ENCODE measurements at regions not wholly inside any gene's neighbourhood (a gene's known extent, or its start where the extent isn't known, plus 50 kb on each side); places are given as distances from the start of the nearest gene placed in this dataset.

GRCh38 chr13:33694546-33694945 is 123.4 kb upstream of the RFC3 start:
- DNase-seq, result no peak
- no peak overlapping the region for H3K27ac ChIP-seq
- no peaks in the 10 kb centered on the region for H3K27me3 ChIP-seq
- no peak overlapping the region for H3K4me3 ChIP-seq
- H3K4me1 ChIP-seq (ENCODE audit: insufficient read depth), result no peaks in the 10 kb centered on the region
- TF ChIP-seq EP300 (IDR thresholded peaks at IDR 0.05) (no peak), POLR2A (IDR thresholded peaks at IDR 0.05) (no peak), CTCF (IDR thresholded peaks at IDR 0.05) (no peak)
- intact Hi-C loops (cut with DNase I), result no loop called here
- H3K36me3 ChIP-seq, result no peaks in the 10 kb centered on the region
- no peaks in the 10 kb centered on the region for H3K9me3 ChIP-seq

- no peak for DNase-seq
- no peaks in the 10 kb centered on the region for H3K4me1 ChIP-seq (ENCODE audit: insufficient read depth)
- no peak overlapping the region for H3K27ac ChIP-seq
- WGBS, 3 donors, result 72 to 91% (median 86%) methylated on average over 1 of the region's 1 CpG
- no peaks in the 10 kb centered on the region for H3K36me3 ChIP-seq
- H3K9me3 ChIP-seq, result no peaks in the 10 kb centered on the region
- intact Hi-C loops (cut with DNase I), result no loop called here
- TF ChIP-seq EP300 (IDR thresholded peaks at IDR 0.05) (no peak), CTCF (IDR thresholded peaks at IDR 0.05) (no peak), POLR2A (IDR thresholded peaks at IDR 0.05) (no peak)
- no peaks in the 10 kb centered on the region for H3K27me3 ChIP-seq
- H3K4me3 ChIP-seq, result no peak overlapping the region
Measured at GRCh38 chr13:33696530-33696929, 121.4 kb upstream of the RFC3 start.

- DNase-seq, result no peak
- H3K36me3 ChIP-seq, result no peaks in the 10 kb centered on the region
- WGBS, 3 donors, result 95 to 96% (median 96%) methylated on average over 1 of the region's 1 CpG
- no peaks in the 10 kb centered on the region for H3K9me3 ChIP-seq
- H3K4me1 ChIP-seq (ENCODE audit: insufficient read depth), result no peaks in the 10 kb centered on the region
- H3K27ac ChIP-seq, result no peak overlapping the region
- H3K27me3 ChIP-seq, result no peaks in the 10 kb centered on the region
- TF ChIP-seq CTCF (IDR thresholded peaks at IDR 0.05), result no peak
- no peak for TF ChIP-seq EP300 (IDR thresholded peaks at IDR 0.05)
- no peak for TF ChIP-seq POLR2A (IDR thresholded peaks at IDR 0.05)
- H3K4me3 ChIP-seq, result no peak overlapping the region
- intact Hi-C loops (cut with DNase I), result no loop called here
Measured at GRCh38 chr13:33697926-33698325, 120.0 kb upstream of the RFC3 start.

- H3K27ac ChIP-seq, result no peak overlapping the region
- H3K4me3 ChIP-seq, result no peak overlapping the region
- no peaks in the 10 kb centered on the region for H3K27me3 ChIP-seq
- no peaks in the 10 kb centered on the region for H3K9me3 ChIP-seq
- intact Hi-C loops (cut with DNase I), result no loop called here
- no peaks in the 10 kb centered on the region for H3K36me3 ChIP-seq
- no peak for DNase-seq
- TF ChIP-seq CTCF (IDR thresholded peaks at IDR 0.05), result no peak
- WGBS, 3 donors, result 89 to 98% (median 94%) methylated on average over 3 of the region's 3 CpGs
- H3K4me1 ChIP-seq (ENCODE audit: insufficient read depth), result no peaks in the 10 kb centered on the region
Measured at GRCh38 chr13:33707449-33707848, 110.5 kb upstream of the RFC3 start.

- H3K27me3 ChIP-seq, result no peaks in the 10 kb centered on the region
- no peak overlapping the region for H3K4me3 ChIP-seq
- intact Hi-C loops (cut with DNase I), result loop anchor here in 1 of 4 donors (10.0 kb wide), 1 partner anchor 156 kb away; no protein-coding TSS in a partner anchor
- DNase-seq, result no peak
- H3K4me1 ChIP-seq (ENCODE audit: insufficient read depth), result no peaks in the 10 kb centered on the region
- H3K27ac ChIP-seq, result no peak overlapping the region
- H3K9me3 ChIP-seq, result no peaks in the 10 kb centered on the region
- TF ChIP-seq POLR2A (IDR thresholded peaks at IDR 0.05) (no peak), EP300 (IDR thresholded peaks at IDR 0.05) (no peak), CTCF (IDR thresholded peaks at IDR 0.05) (no peak)
- 59 to 72% (median 64%) methylated on average over 1 of the region's 1 CpG for WGBS, 3 donors
- no peaks in the 10 kb centered on the region for H3K36me3 ChIP-seq
Measured at GRCh38 chr13:33710924-33711323, 107.0 kb upstream of the RFC3 start.

Measured in ovary (tissue), 7 donors.